ENCODE measurements at regions not wholly inside any gene's neighbourhood (a gene's known extent, or its start where the extent isn't known, plus 50 kb on each side); places are given as distances from the start of the nearest gene placed in this dataset.

GRCh38 chr3:150062492-150062891 lies 91.8 kb upstream of the PFN2 start:
- DNase-seq, result no peak
- H3K9me3 ChIP-seq, result no peaks in the 10 kb centered on the region
- peak; percentile 35 for ATAC-seq
- TF ChIP-seq, protein P1, sequence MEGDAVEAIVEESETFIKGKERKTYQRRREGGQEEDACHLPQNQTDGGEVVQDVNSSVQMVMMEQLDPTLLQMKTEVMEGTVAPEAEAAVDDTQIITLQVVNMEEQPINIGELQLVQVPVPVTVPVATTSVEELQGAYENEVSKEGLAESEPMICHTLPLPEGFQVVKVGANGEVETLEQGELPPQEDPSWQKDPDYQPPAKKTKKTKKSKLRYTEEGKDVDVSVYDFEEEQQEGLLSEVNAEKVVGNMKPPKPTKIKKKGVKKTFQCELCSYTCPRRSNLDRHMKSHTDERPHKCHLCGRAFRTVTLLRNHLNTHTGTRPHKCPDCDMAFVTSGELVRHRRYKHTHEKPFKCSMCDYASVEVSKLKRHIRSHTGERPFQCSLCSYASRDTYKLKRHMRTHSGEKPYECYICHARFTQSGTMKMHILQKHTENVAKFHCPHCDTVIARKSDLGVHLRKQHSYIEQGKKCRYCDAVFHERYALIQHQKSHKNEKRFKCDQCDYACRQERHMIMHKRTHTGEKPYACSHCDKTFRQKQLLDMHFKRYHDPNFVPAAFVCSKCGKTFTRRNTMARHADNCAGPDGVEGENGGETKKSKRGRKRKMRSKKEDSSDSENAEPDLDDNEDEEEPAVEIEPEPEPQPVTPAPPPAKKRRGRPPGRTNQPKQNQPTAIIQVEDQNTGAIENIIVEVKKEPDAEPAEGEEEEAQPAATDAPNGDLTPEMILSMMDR (IDR thresholded peaks at IDR 0.05), result no peak
- H3K4me3 ChIP-seq, result no peak overlapping the region
- no peaks in the 10 kb centered on the region for H3K4me1 ChIP-seq (ENCODE audit: low read depth)
- intact Hi-C loops (cut with DNase I, micrococcal nuclease), result no loop called here
- H3K36me3 ChIP-seq (ENCODE audit: low read depth), result no peaks in the 10 kb centered on the region

- Histone ChIP-seq H3K4me1 (ENCODE audit: low read depth) (no peaks in the 10 kb centered on the region), H3K4me3 (no peak overlapping the region), H3K36me3 (ENCODE audit: low read depth) (no peaks in the 10 kb centered on the region), H3K9me3 (no peaks in the 10 kb centered on the region)
- intact Hi-C loops (cut with DNase I, micrococcal nuclease), result no loop called here
- TF ChIP-seq, protein P1 (IDR thresholded peaks at IDR 0.05), result no peak
- ATAC-seq (no peak), DNase-seq (no peak)
These were observed 90.8 kb upstream of the PFN2 start for GRCh38 chr3:150061288-150062024.

DNA sequence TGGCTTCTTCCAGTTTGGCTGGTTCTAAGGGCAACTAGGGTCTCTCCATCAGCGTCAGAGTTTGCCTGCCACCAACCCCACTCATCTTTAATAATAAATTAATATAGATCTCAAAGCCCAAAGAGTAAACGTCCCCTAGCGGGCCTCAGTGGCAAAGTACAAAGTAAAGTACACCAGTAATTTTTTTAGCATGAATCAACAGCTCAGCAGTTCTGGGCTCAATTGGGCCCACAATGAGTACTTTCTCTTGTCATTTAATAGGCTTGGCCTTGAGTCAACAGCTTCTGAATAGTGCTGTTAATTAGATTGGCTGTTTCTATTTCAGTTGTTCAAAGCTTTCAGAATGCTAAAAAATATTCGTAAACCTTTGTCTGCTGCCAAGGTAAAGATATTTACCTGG lies 89.0 kb upstream of the PFN2 start:
- no peaks in the 10 kb centered on the region for H3K36me3 ChIP-seq (ENCODE audit: low read depth)
- DNase-seq (no peak), ATAC-seq (no peak)
- TF ChIP-seq, protein P1 (IDR thresholded peaks at IDR 0.05), result no peak
- intact Hi-C loops (cut with DNase I, micrococcal nuclease), result no loop called here
- no peaks in the 10 kb centered on the region for H3K4me1 ChIP-seq (ENCODE audit: low read depth)
- no peak overlapping the region for H3K4me3 ChIP-seq
- H3K9me3 ChIP-seq, result no peaks in the 10 kb centered on the region

GRCh38 chr3:150059241-150059640 lies 88.5 kb upstream of the PFN2 start:
- ATAC-seq (no peak), DNase-seq (no peak)
- no peaks in the 10 kb centered on the region for H3K36me3 ChIP-seq (ENCODE audit: low read depth)
- TF ChIP-seq, protein P1 (IDR thresholded peaks at IDR 0.05), result no peak
- intact Hi-C loops (cut with DNase I, micrococcal nuclease), result no loop called here
- H3K9me3 ChIP-seq, result no peaks in the 10 kb centered on the region
- no peaks in the 10 kb centered on the region for H3K4me1 ChIP-seq (ENCODE audit: low read depth)
- no peak overlapping the region for H3K4me3 ChIP-seq

- H3K4me3 ChIP-seq, result no peak overlapping the region
- no peak for ATAC-seq
- H3K36me3 ChIP-seq (ENCODE audit: low read depth), result no peaks in the 10 kb centered on the region
- H3K9me3 ChIP-seq, result no peaks in the 10 kb centered on the region
- TF ChIP-seq, protein P1 (IDR thresholded peaks at IDR 0.05), result no peak
- intact Hi-C loops (cut with DNase I, micrococcal nuclease), result no loop called here
- H3K4me1 ChIP-seq (ENCODE audit: low read depth), result no peaks in the 10 kb centered on the region
- DNase-seq, result no peak
These were observed 86.5 kb upstream of the PFN2 start for GRCh38 chr3:150057227-150057626.

DNA sequence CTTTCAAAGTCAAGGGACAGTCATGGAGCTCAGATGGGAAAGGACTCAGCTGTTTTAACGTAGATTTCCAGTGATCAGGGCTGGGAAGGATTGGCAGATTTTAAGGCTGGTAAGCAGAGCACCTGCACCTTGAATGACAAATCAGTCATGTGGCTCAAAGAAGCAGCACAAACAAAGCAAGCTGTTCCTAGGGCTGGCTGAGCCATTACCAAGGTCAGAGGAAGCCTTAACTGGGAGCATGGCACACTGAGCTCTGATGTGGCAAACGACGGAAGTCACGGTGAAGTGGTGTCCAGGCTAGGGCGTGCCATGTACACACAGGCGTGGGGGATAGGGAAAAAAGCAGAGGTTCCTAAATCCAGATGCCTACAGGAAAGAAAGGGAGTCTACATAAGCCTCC lies 84.6 kb upstream of the PFN2 start:
- intact Hi-C loops (cut with DNase I, micrococcal nuclease), result no loop called here
- Histone ChIP-seq H3K9me3 (no peaks in the 10 kb centered on the region), H3K36me3 (ENCODE audit: low read depth) (no peaks in the 10 kb centered on the region), H3K4me3 (no peak overlapping the region), H3K4me1 (ENCODE audit: low read depth) (no peaks in the 10 kb centered on the region)
- TF ChIP-seq, protein P1 (IDR thresholded peaks at IDR 0.05), result no peak
- DNase-seq, result no peak
- no peak for ATAC-seq
